GM23248 (cell line): ENCODE measurements at regions not wholly inside any gene's neighbourhood (a gene's known extent, or its start where the extent isn't known, plus 50 kb on each side); places are given as distances from the start of the nearest gene placed in this dataset.

Experiments
- EZH2 ChIP-seq: fragments of 200-600 bp; sonication (generic); IDR thresholded peaks from 2 replicates; pipeline ENCODE4 v1.6.1; 2018; ENCODE audit warnings: antibody characterized with exemption, mild to moderate bottlenecking; ENCODE audit not compliant: insufficient read depth, poor library complexity, severe bottlenecking
- EZH2phosphoT487 ChIP-seq: fragments of 200-600 bp; sonication (generic); IDR thresholded peaks from 2 replicates; pipeline ENCODE4 v1.6.1; 2018; ENCODE audit warnings: antibody characterized with exemption, moderate library complexity, mild to moderate bottlenecking, low read depth; ENCODE audit not compliant: insufficient read depth

GRCh38 chr5:92822183-92822582, 758.8 kb downstream of the NR2F1-AS1 start:
- TF ChIP-seq EZH2 (no peak), EZH2phosphoT487 (no peak)
